DND-41 (cell line): ENCODE measurements at regions not wholly inside any gene's neighbourhood (a gene's known extent, or its start where the extent isn't known, plus 50 kb on each side); places are given as distances from the start of the nearest gene placed in this dataset.

Experiments
- EZH2 ChIP-seq: IDR thresholded peaks from 3 replicates; pipeline ENCODE4 v1.6.1; 2012; ENCODE audit warnings: borderline replicate concordance, low read depth, mild to moderate bottlenecking, moderate library complexity, low read length, inconsistent platforms; ENCODE audit not compliant: severe bottlenecking
- TF ChIP-seq, protein P1 (sequence below): IDR thresholded peaks from 2 replicates; pipeline ENCODE4 v1.5.1; 2012; ENCODE audit warnings: borderline replicate concordance, low read length, moderate library complexity, mild to moderate bottlenecking; ENCODE audit not compliant: poor library complexity, severe bottlenecking; ENCODE audit errors: extremely low read depth

DNA sequence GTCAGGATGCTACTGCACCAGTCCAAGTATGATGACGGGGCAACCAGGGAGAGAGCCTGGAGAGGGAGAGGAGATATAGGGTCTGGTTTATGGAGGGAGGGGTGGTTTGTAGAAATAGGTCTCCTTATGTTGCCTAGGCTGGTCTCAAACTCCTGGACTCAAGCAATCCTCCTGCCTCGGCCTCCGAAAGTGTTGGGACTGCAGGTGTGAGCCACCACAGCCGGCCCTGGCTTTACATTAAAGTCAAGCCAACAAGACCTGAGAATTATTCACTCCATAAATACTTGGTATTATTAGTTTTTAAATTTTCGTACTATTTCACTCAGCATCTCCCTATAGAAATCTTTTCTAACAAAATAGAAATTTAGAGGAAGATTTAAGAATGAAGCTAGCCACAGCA lies 86.8 kb downstream of the MATN1 start:
- TF ChIP-seq, protein P1, sequence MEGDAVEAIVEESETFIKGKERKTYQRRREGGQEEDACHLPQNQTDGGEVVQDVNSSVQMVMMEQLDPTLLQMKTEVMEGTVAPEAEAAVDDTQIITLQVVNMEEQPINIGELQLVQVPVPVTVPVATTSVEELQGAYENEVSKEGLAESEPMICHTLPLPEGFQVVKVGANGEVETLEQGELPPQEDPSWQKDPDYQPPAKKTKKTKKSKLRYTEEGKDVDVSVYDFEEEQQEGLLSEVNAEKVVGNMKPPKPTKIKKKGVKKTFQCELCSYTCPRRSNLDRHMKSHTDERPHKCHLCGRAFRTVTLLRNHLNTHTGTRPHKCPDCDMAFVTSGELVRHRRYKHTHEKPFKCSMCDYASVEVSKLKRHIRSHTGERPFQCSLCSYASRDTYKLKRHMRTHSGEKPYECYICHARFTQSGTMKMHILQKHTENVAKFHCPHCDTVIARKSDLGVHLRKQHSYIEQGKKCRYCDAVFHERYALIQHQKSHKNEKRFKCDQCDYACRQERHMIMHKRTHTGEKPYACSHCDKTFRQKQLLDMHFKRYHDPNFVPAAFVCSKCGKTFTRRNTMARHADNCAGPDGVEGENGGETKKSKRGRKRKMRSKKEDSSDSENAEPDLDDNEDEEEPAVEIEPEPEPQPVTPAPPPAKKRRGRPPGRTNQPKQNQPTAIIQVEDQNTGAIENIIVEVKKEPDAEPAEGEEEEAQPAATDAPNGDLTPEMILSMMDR = no peak
- TF ChIP-seq EZH2 = no peak
